Colon (tissue), 2 donors: ENCODE measurements at regions not wholly inside any gene's neighbourhood (a gene's known extent, or its start where the extent isn't known, plus 50 kb on each side); places are given as distances from the start of the nearest gene placed in this dataset.

Source experiments
- FAIRE-seq: peaks from 2 replicates; lab custom pipeline; 2012; peaks lifted over from hg19 to GRCh38; lab: Jason Lieb, UNC
- donor health status: control.
- donor health status: control.

DNA sequence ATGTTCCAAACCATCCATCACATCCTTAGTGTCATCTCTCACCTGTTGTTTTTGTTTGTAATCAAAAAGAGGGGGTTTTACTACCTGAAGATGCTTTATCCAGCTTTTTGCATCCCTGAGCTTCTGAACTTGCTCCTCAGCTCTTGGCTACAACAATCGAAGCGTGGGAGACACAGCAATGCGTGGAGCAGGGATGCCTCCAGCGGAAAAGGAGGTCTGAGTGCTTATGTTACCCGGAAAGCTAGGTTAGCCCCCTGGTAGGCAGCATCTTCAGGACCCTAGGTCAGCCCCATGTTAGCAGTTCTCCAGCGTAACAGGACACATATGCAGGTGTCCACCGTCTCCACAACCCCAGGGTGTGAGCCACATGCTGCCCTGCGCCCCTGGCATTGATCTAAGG, 141.5 kb downstream of the RRAGC start:
- FAIRE-seq: no peak

DNA sequence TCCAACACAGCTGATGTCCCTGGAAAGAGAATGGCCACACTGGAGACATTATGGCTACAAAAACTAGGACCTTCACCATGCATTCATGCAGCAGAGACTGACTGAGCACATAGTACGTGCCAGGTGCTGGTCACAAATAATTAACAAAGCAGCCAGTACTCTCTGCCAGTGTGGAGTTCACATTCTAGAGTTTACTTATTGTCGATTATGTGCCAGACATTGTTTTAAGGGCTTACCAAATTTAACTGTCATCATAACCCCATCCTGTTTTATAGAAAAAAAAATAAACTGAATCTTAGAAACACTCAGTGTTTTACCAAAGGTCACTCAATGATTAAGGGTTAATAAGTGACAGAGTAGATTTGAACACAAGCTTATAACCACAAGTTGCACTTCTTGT, 143.3 kb downstream of the RRAGC start:
- FAIRE-seq: no peak

DNA sequence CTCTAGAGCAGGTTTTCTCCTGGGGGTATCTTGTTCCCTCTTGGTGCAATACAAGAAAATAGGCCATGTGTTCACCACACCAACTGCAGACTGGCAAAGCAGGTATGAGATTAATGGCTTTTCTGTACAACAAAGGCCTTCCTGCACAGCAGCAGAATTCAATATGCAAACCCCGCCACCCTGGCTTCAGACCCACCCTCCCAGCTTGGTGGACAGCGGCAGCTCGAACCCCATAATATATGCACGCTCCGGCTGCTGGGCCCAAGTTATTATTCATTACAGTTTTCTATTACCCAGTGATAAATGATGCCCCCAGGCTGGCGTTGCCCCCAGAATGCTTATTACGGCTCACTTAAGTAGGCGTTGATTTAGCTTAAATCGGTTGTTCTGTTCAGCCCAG, 144.2 kb downstream of the RRAGC start:
- no peak for FAIRE-seq

DNA sequence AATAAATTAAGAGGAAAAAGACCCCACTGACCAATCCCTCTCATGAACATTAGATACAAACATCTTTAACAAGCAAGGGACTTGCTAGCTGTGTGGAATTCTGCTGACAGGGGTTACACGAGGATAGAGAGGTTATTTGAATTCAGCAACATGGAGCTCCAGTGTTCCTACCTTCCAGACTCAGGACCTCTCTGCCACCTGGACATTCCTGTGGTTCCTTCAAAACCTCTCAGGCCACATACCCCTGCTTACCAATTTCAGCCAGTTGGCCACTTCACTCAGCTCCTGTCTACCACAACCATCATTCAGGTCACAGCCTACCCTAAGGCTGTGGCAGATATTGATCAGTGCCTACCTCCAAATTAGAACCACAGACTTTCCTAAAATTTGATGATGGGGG, 147.5 kb downstream of the RRAGC start:
- no peak for FAIRE-seq

DNA sequence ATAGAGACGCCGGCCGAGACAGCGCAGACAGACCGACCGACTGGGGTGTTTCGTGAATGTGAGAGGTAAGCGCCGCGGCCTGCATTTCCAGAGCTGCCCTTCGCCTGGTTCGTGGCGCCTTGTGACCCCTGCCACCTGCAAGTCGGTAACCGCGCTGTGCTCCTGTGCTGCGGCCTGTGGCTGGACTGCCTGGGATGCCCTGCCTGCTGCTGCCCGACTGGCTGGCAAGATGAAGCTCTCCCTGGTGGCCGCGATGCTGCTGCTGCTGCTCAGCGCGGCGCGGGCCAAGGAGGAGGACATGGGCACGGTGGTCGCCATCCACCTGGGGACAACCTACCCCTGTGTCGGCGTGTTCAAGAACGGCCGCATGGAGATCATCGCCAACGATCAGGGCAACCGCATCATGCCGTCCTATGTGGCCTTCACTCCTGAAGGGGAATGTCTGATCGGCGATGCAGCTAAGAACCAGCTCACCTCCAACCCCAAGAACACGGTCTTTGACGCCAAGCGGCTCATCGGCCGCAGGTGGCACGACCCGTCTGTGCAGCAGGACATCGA, 150.8 kb downstream of the RRAGC start:
- no peak for FAIRE-seq

DNA sequence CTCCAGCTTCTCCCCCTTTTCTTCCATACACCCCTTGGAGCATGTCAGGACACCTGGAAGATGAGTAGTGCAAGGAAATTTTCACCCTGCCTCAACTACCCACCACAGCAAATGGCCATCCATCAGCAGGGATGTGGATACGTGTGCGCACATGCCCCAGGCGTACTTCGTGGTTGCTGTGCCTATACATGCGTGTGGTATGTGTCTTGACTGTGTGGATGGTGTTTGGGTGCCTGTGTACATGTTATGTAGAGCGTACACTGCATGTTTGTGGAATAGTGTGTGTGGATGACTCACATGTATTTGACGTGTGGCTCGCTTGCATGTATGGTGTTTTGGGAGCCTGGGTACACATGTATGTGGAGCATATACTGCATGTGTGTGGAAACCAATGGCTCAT, 158.5 kb downstream of the RRAGC start:
- FAIRE-seq: no peak

DNA sequence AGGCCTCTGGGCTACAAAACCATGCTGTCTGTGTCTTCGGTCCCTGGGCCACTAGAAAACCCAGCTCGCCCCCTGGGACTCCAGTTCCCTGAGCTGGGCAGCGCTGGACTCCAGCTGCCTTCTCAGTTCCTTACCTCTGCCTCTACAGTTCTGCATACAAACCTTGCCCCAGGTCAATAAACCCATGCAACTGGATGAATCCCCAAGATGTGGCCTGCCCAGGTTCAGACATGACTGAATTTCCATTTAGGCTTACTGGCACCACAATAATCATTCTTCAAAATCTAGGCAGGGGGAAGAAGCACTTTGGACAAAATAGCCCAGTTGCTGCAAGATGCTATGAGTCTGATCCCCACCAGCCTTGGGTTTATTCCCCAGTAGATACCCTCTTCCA, 159.5 kb downstream of the RRAGC start:
- no peak for FAIRE-seq

DNA sequence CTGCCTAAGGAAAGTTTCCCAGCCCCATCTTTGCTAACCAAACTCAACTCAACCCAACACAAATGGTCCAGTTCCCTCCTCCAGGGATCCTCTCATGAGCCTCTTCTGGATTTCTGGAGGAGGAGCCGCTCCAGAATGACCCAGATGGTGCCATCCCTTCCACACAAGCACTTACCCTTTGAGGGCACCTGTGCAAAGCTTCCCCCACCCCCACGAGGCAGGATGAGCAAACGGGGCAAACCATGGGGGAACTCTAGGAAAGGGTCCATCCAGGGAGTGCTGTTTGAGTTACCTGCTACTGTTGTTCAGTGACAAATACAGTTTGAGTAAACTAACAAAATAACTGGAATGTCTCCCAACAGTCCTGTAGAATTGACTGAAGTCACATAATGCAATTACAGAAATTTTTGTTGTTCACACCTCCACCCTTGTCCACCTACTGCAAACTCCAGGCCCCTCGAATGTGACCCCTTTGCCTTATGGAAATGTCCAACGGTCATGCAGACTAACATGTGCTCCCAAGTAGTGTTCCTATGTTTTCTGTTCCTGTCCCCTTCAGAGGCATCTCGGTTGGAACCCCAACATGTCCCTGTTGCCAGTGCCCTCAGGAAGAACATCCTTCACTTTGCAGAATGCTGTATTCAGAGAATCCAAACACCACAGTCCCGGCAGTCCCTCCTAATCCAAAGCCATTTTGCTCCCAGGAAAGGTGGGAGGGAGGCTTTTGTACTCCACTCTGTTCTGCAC, 160.1 kb downstream of the RRAGC start:
- FAIRE-seq: no peak

DNA sequence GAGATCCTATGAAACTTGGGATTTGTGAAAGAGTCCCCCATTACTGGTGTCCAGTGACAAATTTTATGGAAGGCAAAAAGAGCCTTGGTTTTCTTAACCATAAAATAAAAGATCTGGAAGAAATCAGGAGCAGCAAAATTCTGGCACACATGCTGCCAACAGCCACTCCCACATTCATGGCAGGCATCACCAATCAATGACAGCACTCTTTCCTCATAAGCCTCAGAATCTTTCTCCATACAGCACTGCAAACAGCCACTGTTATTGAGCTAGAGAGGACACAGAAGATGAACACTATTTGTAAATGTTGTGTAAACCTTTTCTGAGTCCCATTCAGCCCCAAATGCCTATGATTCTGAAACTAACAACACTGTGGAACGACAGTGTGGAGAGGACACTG, 162.2 kb downstream of the RRAGC start:
- no peak for FAIRE-seq

DNA sequence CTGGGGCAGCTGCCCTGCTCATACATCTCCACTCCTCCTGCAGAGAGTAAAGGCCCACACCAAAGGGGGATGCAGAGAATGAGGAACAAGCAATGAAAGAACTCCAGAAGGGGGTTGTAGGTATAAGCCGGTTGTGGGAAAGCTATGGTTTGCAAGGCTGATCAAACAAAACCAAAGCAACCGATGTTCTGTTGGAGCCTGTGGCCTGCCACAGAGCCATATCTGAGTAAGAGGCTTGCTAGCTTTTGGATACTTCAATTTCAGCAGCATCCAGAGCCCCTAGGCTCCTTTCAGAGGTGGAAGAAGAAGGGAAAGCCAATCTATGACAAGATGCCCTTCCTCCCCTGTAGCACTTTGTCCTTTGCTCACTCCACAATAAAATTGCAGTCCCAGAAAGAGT, 163.2 kb downstream of the RRAGC start:
- no peak for FAIRE-seq

DNA sequence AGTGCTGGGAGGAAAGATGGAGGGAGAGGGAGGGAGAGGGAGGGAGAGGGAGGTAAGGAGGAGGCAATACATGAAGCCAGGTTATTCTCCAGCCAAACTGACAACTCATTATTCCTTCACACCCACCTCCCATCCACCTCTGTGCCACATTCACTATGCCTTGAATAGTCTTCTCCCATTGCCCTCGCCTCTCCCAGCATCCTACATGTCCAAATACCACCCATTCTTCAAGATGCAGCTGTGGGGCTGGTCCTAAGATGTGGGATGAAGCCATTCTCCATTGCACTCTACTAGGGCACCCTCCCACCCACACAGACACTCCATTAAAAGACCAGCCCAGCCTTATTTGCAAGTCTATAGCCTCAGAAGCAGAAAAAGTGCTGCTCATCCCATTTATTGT, 165.8 kb downstream of the RRAGC start:
- no peak for FAIRE-seq

DNA sequence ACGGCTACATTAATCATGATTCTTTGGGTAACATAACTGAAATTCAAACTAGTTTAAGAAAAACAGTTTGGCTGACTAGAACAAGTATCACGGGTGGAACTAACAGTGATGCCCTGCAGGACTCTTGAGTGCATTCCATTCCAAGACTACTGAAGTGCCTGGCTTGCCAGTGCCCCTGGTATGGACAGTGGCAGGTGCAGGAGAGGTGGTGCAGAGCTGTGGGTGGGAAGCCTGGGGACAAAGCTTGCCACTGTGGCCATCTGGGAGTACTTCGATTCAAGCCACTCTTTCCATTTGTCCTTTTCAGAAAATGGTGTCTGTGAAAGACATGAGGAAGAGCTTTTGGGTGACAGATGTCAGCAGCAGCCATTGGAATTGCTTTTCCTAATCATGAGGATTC, 166.5 kb downstream of the RRAGC start:
- FAIRE-seq: no peak

DNA sequence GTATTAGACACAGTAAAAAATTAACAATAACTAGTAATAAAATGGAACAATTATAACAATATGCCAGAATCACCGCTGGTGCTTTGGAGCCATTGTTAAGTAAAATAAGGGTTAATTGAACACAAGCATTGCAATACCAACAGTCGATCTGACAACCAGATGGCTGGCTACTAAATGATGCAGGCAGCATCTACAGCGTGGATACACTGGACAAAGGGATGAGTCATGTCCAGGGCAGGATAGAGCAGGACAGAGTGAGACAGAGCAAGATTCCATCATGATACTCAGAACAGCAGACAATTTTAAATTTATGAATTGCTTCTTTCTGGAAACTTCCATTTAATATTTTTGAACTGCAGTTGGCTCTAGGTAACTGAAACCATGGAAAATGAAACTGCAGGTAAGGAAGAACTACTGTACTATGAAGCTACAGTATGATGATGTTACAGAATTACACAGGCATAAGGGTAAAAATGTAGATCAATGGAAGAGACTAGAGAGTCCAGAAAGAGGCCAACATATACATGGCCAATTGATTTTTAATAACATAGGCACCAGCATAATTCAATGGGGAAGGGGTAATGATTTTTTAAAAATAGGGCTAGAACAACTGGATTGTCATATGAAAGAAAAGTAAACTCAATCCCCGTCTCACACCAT, 168.7 kb downstream of the RRAGC start:
- FAIRE-seq: no peak

DNA sequence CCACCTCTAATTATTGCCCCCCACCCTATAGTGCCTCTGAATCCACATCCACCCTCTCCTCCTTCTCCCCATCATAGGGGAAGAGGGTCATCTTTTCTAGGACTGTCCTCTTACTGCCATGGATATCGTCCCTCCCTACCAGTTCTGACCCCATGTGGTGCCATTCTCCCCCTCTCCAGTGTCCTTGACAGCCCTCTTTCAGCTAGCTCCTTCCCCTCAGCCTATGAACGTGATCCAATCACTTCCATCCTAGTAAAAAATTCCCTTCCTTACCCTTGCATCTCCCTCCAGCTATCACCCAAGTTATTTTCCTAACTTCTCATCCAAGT, 172.7 kb downstream of the RRAGC start:
- FAIRE-seq: no peak

DNA sequence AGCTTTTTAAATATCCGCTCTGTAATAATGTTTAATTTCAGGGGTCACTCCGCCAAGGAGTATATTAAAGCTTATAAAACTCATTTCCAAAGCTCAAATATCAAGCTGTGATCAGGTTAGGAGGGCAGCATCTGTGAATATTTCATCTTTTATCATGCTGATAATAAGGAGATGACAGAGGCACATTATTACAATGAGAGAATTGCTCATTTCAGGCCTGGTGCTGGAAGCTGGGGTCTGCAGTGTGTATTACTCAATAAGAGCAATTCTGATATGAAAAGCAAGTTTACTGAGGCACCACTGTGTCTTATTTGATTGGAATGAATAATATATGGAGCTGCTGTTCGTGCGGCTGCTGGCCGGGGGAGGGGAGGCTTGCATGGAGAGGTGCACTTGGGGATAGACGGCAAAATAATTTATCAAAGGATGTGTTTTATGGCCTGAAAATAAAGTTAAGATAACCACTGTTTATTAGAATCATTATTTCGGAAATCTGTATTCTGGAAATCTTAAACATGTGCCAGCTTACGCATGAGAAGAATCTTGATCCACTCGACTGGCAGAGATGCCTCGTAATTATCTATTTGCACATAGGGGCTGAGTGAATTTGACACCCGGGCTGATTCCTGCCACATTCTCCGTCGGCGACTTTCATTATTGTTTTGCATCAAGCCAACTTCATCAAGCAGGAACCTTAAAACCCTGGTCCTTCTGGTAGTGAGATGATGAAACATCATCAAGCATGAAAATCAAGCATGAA, 173.2 kb downstream of the RRAGC start:
- FAIRE-seq: no peak

DNA sequence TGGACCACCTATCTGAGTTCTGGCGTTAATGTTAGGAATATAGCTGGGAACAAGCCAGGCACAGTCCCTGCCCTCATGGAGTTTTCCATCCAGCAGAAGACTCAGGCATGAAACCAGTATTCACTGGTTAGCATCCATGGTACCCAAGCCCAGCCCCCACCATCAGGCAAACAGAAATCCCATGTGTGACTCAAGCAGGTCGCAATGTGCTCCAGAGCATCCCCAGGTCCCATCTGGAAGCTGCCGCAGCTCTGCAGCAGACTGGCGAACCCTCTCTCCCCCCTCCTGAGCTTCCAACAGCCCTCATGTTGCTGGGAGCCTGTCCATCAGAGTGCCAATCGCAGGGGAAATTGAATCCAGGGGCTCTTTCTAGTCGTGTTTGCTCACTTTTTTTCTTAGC, 174.2 kb downstream of the RRAGC start:
- FAIRE-seq: no peak

DNA sequence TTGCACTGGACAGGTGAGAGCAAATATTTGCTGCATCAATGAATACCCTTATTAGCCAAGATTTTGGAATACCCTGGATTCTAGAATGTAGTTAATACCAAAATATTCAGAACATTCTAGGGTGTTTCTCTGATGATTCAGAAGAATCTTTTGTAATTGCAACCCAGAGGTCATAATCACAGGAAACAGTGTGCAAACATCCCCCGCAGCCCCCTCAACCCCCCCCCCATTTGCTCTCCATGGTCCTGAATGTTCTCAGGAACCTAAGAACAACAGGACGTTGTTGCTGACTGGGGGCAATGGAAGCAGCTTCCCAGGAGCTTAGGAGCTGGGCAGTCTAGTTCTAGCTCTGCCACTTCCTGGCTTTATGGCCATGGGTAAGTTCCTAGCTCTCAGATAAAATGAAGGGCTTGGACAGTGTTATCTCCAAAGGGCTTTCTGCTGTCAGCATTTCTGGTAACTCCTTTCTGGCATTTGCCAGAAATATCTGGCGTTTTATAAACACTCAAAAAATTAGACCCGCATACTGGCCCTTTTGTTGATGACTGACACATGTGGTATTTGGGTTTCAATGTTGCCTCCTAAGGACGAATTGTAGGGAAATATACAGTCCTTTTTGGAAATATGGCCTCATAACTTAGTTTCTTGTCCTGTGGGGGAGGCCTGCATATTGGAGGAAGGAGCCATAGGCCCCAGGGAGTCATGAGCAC, 178.6 kb downstream of the RRAGC start:
- FAIRE-seq: no peak

DNA sequence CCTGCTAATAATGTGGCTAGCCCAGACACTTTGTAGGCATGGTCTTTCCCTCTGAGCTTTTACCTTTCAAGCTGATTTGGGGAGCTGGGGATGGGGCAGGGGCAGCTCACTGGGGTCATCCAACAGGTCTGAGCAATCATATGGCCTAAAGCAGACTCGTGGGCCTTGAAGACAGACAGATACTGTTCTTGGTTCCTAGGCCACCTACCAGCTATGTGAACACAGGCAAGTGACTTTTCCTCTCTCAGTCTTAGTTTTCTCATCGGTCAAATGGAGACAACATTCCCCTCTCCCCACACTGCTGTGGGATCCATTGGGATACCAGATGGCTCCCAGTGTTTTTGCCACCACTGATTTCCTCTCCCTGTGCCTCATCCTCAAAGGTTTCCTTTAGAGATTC, 181.8 kb downstream of the RRAGC start:
- no peak for FAIRE-seq

DNA sequence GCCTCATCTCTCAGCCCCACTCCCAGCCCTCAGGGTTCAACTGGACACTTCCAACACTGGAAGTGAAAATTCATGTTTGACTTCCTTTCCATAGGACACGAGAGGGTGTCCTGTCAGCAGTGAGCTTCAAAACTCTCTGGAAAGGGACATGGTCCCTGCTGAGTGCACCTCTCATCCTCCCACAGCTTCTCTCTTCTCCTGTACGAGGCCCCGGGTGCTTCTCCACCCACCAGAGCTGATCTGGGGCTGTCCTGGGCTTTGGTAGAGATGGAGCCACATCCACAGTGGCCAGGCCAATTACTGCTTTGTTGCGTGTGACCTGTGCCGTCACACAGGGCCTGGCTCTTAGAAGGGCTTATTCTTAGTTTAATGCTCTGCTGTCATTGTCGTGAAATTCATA, 182.3 kb downstream of the RRAGC start:
- no peak for FAIRE-seq

DNA sequence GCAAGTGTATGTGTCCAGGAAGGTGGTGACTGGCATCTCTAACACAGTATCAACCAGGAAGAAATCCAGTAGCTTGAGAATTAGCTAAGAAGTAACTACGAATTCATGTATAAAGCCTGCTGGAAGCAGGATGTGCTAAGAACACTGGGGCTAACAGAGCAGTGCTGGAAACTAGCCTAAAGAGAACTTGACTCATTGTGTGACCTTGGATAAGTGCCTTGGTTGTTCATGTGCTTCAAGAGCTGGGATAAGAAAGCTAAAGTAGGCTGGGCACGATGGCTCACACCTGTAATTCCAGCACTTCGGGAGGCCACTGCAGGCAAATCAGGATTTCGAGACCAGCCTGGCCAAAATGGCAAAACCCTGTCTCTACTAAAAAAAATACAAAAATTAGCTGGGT, 186.9 kb downstream of the RRAGC start:
- FAIRE-seq: no peak

DNA sequence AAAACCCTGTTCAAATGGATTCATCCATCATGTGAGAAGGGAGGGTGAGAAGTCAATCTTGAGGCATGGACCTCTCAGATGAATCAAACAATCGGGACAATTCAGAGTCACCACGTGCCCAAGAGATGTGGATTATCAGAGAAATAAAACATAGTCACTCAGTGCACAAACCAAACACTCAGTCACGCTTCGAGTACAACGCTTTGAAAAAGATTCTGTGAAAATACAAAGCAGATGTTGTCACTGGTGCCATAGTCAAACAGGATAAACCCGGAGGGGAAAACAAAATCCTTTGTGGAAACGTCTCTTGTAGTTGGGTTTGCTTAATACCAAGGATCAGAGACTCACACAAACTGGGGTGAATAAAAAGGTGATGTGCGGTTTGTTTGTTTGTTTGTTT, 188.4 kb downstream of the RRAGC start:
- no peak for FAIRE-seq

DNA sequence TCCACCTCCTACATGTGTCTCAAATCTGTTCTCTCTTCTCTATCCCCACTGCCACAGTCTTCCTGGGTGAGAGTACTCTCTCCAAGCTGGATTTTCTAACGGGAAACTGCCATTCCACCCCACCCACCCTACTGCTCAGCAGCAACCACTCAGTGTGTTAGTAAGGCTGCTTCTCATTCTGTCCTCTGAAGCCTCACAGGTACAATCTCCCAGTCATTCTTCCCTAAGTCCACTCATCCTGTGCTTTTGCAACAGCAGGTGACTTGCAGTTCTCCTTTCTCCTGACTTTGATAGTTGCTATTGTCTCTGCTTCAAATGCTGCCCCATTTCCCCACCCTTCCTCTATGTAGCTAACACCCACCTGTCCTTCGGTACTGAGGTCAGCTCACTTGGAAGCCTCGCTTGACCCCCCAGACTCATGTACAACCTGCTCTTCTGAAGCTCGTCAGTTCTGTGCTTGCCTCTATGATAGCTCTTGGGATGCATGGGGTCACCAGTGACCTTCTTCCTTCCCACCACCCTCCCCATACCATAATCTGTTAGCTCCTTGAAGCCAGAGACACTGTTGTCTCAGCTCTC, 188.9 kb downstream of the RRAGC start:
- FAIRE-seq: no peak
